WI38 (cell line): ENCODE measurements at regions not wholly inside any gene's neighbourhood (a gene's known extent, or its start where the extent isn't known, plus 50 kb on each side); places are given as distances from the start of the nearest gene placed in this dataset.

Experiments
- H3K4me3 ChIP-seq: 2 replicates; pipeline ENCODE4 v1.5.1; 2011; ENCODE audit warnings: low read depth, mild to moderate bottlenecking, control low read depth, low read length
- CTCF ChIP-seq: IDR thresholded peaks from 2 replicates; pipeline ENCODE4 v1.5.1; 2012; ENCODE audit warnings: low read depth, mild to moderate bottlenecking, control low read depth, low read length

DNA sequence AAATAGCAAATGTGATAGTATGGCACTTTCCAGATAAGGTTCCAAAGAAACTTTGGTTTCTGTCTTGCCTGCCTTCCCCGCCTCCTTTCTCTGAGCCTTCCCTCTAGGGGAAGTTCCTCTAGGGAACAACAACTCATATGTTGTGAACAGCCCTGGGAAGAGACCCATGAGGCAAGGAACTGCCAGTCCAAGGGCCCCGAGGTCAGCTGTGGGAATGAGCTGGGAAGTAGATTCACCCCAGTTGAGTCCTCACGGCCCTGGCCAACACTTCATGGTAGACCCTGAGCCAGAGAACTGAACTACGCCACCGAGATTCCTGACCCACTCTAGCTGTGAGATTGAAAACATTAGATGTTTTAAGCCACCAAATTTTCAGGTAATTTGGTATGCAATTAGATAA lies 154.5 kb upstream of the CCDC68 start:
- no peak for TF ChIP-seq CTCF
- no peak overlapping the region for H3K4me3 ChIP-seq

DNA sequence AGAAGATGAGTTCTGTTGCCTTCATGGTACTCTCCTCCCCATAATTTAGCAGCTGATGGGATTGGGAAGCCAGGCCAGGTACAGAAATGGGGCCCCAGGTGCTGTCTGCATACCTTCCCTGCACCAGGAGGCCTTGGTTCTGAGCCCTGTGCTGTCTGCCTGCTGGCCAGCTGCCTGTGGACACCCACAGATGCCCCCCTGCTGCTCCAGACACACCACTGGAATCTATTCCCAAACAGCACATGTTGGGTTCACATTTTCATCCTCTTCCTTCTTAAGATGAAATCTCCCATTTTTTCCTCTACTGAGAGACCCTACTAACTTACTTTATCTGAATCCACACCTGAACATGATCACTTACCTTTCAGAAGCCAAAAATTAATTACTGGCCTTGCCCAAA lies 152.0 kb upstream of the CCDC68 start:
- no peak for TF ChIP-seq CTCF
- H3K4me3 ChIP-seq = no peak overlapping the region

- no peak overlapping the region for H3K4me3 ChIP-seq
- no peak for TF ChIP-seq CTCF
Observed at GRCh38 chr18:55110436-55110835, 151.2 kb upstream of the CCDC68 start.

DNA sequence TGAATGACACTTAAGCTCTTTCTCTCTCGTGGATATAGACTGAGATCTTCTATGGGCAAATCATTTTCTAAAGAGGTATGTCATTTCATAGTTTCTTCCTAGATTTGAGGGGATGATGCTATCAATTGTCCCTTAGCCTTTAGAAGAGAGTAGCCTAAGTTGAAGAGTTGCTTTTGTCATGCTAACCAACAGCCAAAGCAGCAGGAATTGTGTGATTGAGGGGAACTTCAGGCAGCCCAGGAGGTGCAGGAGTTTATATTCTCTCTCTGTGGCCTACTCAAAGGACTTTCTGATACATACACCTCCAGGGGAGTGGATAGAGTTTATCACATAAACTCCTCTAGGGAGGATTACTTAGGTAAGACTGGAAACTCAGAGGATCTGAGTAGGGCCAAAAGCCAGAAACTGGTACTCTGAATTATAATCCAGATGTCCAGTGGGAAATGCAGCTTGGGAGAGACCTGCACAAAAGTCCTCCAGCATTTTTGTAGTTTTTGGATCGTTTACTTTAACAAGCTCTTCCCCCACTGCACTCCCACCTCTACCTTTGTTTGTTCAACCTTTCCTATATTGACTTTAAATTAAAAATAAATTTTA lies 150.7 kb upstream of the CCDC68 start:
- no peak for TF ChIP-seq CTCF
- H3K4me3 ChIP-seq = no peak overlapping the region

DNA sequence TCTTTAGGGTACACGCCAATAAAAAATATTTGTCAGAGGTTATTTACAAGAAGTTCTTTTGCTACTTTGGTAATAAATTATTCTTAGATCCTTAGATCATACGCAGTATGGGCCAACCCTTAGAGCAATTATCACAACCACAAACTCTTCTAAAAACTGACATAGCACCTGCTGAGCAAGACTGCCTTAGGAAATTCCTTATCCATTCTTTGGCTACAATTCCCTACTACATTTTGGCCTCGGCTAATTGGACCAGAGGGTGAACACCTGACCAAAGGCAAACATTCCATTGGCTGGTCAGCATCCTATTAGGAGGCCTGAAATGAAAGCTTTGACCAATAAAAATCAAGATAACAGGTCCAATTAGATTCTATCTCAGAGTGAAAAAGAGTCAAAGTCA lies 147.6 kb upstream of the CCDC68 start:
- no peak for TF ChIP-seq CTCF
- H3K4me3 ChIP-seq = no peak overlapping the region

GRCh38 chr18:55106466-55106865 lies 147.2 kb upstream of the CCDC68 start:
- no peak for TF ChIP-seq CTCF
- H3K4me3 ChIP-seq = no peak overlapping the region

DNA sequence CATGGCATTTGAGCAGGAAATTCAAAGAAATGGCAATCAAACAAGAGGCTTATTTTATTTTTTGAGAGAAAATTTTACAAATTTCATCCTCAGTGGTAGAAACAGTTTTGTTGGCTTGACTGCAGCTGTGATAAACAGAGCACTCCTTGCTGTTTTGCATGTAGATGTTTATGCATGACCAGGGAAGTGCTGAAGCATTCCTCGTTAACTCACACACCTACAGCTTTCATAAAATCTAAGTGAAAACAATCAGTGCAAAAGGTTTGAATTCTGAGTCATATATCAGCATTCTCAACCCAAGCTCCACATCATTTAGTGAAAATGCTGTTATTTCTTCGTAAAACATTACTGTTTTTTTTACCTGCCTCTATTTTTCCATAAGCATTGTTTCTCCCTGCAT lies 146.6 kb upstream of the CCDC68 start:
- H3K4me3 ChIP-seq = no peak overlapping the region
- TF ChIP-seq CTCF = no peak
